Suppressor macrophage (primary cell): ENCODE measurements at regions not wholly inside any gene's neighbourhood (a gene's known extent, or its start where the extent isn't known, plus 50 kb on each side); places are given as distances from the start of the nearest gene placed in this dataset.
"Not testable (repeated sequence)": the region's sequence is repeated elsewhere in the genome, so short reads cannot be mapped to it uniquely, and the experiment has no call there.

Experiments used
- DNase-seq, 4 experiments: peaks; one replicate each; pipeline ENCODE4 v3.0.0-alpha.2; 2020 to 2022

GRCh38 chr3:31053299-31053698 is 158.8 kb upstream of the GADL1 start:
- DNase-seq, result no peak

GRCh38 chr3:31054032-31054431 is 159.6 kb upstream of the GADL1 start:
- no peak for DNase-seq

GRCh38 chr3:31055757-31056156 is 161.3 kb upstream of the GADL1 start:
- DNase-seq, result no peak

GRCh38 chr3:31057891-31058290 is 163.4 kb upstream of the GADL1 start:
- no peak for DNase-seq

- DNase-seq, result no peak
Measured at GRCh38 chr3:31064021-31064420, 169.6 kb upstream of the GADL1 start.

GRCh38 chr3:31065765-31066164 is 171.3 kb upstream of the GADL1 start:
- DNase-seq, result no peak

GRCh38 chr3:31067004-31067403 is 172.5 kb upstream of the GADL1 start:
- no peak for DNase-seq

- DNase-seq, result no peak
Measured at GRCh38 chr3:31075471-31075870, 181.0 kb upstream of the GADL1 start.

GRCh38 chr3:31075876-31076275 is 181.4 kb upstream of the GADL1 start:
- no peak for DNase-seq

- no peak for DNase-seq
Measured at GRCh38 chr3:31077021-31077601, 182.7 kb upstream of the GADL1 start.

GRCh38 chr3:31077826-31078225 is 183.4 kb upstream of the GADL1 start:
- no peak for DNase-seq

- no peak for DNase-seq
Measured at GRCh38 chr3:31079689-31080088, 185.2 kb upstream of the GADL1 start.

GRCh38 chr3:31081018-31081662 is 186.7 kb upstream of the GADL1 start:
- DNase-seq, result no peak

GRCh38 chr3:31086148-31086547 is 191.7 kb upstream of the GADL1 start:
- DNase-seq, result no peak

GRCh38 chr3:31086698-31087097 is 192.2 kb upstream of the GADL1 start:
- no peak for DNase-seq

GRCh38 chr3:31091748-31092147 is 197.3 kb upstream of the GADL1 start:
- no peak for DNase-seq

GRCh38 chr3:31092748-31093589 is 198.5 kb upstream of the GADL1 start:
- DNase-seq, result peak; percentile 12 to 47 (median 40)

GRCh38 chr3:31093606-31094005 is 199.1 kb upstream of the GADL1 start:
- peak in 2 of 4 experiments; percentile 53 to 61 for DNase-seq

GRCh38 chr3:31094048-31094447 is 199.6 kb upstream of the GADL1 start:
- no peak for DNase-seq

GRCh38 chr3:31095255-31095654 is 200.8 kb upstream of the GADL1 start:
- no peak for DNase-seq

GRCh38 chr3:31096661-31097395 is 202.4 kb upstream of the GADL1 start:
- DNase-seq, result no peak

- no peak for DNase-seq
Measured at GRCh38 chr3:31100519-31100918, 206.1 kb upstream of the GADL1 start.

- DNase-seq, result not testable (repeated sequence)
Measured at GRCh38 chr3:31101285-31101684, 206.8 kb upstream of the GADL1 start.
